Chondrocyte (in vitro differentiated cells): ENCODE measurements at regions not wholly inside any gene's neighbourhood (a gene's known extent, or its start where the extent isn't known, plus 50 kb on each side); places are given as distances from the start of the nearest gene placed in this dataset.

Source experiments
- DNase-seq: peaks from one replicate; pipeline ENCODE4 v3.0.0; 2021; ENCODE audit warnings: mixed read lengths, low spot score
- H3K27ac Mint-ChIP-seq: one replicate; pipeline ENCODE4 v1.8.0; 2021; ENCODE audit warnings: mild to moderate bottlenecking, moderate library complexity, mixed read lengths; ENCODE audit not compliant: unreplicated experiment
- H3K27me3 Mint-ChIP-seq: 2 replicates; pipeline ENCODE4 v1.8.0; 2021; ENCODE audit warnings: low read depth, mixed read lengths
- H3K36me3 Mint-ChIP-seq: 2 replicates; pipeline ENCODE4 v1.8.0; 2021; ENCODE audit warnings: low read depth, mixed read lengths
- H3K4me1 Mint-ChIP-seq: 2 replicates; pipeline ENCODE4 v1.8.0; 2021; ENCODE audit warnings: low read depth, mild to moderate bottlenecking, mixed read lengths
- H3K4me3 Mint-ChIP-seq: one replicate; pipeline ENCODE4 v1.8.0; 2021; ENCODE audit warnings: mild to moderate bottlenecking, moderate library complexity, mixed read lengths; ENCODE audit not compliant: unreplicated experiment
- H3K9me3 Mint-ChIP-seq: 2 replicates; pipeline ENCODE4 v1.8.0; 2021; ENCODE audit warnings: low read depth, mixed read lengths
- CTCF ChIP-seq: fragments of 200-600 bp; sonication (generic); IDR thresholded peaks from 2 replicates; pipeline ENCODE4 v1.5.0; 2021; ENCODE audit warnings: antibody characterized with exemption, mild to moderate bottlenecking, moderate library complexity

- no peaks in the 10 kb centered on the region for H3K4me1 Mint-ChIP-seq
- no peaks in the 10 kb centered on the region for H3K36me3 Mint-ChIP-seq
- no peak for DNase-seq
- no peak overlapping the region for H3K4me3 Mint-ChIP-seq
- no peak overlapping the region for H3K27ac Mint-ChIP-seq
- H3K9me3 Mint-ChIP-seq, result peaks cover 5% of the 10 kb centered on the region
- TF ChIP-seq CTCF, result no peak
- no peaks in the 10 kb centered on the region for H3K27me3 Mint-ChIP-seq
Observed at GRCh38 chr2:114157057-114157385, 267.1 kb downstream of the ACTR3 start.

GRCh38 chr2:114160263-114160981 is 270.5 kb downstream of the ACTR3 start:
- no peak overlapping the region for H3K4me3 Mint-ChIP-seq
- H3K9me3 Mint-ChIP-seq, result peaks cover 9% of the 10 kb centered on the region
- no peak overlapping the region for H3K27ac Mint-ChIP-seq
- no peak for TF ChIP-seq CTCF
- H3K36me3 Mint-ChIP-seq, result no peaks in the 10 kb centered on the region
- no peak for DNase-seq
- H3K4me1 Mint-ChIP-seq, result no peaks in the 10 kb centered on the region
- H3K27me3 Mint-ChIP-seq, result no peaks in the 10 kb centered on the region

GRCh38 chr2:114161371-114161770 is 271.5 kb downstream of the ACTR3 start:
- H3K9me3 Mint-ChIP-seq, result peaks cover 8% of the 10 kb centered on the region
- TF ChIP-seq CTCF, result no peak
- no peak overlapping the region for H3K27ac Mint-ChIP-seq
- peaks cover 2% of the 10 kb centered on the region for H3K27me3 Mint-ChIP-seq
- no peaks in the 10 kb centered on the region for H3K4me1 Mint-ChIP-seq
- no peaks in the 10 kb centered on the region for H3K36me3 Mint-ChIP-seq
- H3K4me3 Mint-ChIP-seq, result no peak overlapping the region
- DNase-seq, result no peak

GRCh38 chr2:114167799-114168198 is 274.6 kb upstream of the DPP10 start:
- Mint-ChIP-seq H3K4me1 (no peaks in the 10 kb centered on the region), H3K4me3 (no peak overlapping the region), H3K36me3 (no peaks in the 10 kb centered on the region), H3K27ac (no peak overlapping the region), H3K9me3 (peaks cover 18% of the 10 kb centered on the region), H3K27me3 (peaks cover 2% of the 10 kb centered on the region)
- TF ChIP-seq CTCF, result no peak
- DNase-seq, result no peak

GRCh38 chr2:114170070-114170469 is 272.4 kb upstream of the DPP10 start:
- Mint-ChIP-seq H3K4me3 (no peak overlapping the region), H3K9me3 (peaks cover 15% of the 10 kb centered on the region), H3K4me1 (no peaks in the 10 kb centered on the region), H3K27me3 (peaks cover 2% of the 10 kb centered on the region), H3K36me3 (no peaks in the 10 kb centered on the region), H3K27ac (no peak overlapping the region)
- no peak for TF ChIP-seq CTCF
- DNase-seq, result no peak
